ENCODE measurements at regions not wholly inside any gene's neighbourhood (a gene's known extent, or its start where the extent isn't known, plus 50 kb on each side); places are given as distances from the start of the nearest gene placed in this dataset.

DNA sequence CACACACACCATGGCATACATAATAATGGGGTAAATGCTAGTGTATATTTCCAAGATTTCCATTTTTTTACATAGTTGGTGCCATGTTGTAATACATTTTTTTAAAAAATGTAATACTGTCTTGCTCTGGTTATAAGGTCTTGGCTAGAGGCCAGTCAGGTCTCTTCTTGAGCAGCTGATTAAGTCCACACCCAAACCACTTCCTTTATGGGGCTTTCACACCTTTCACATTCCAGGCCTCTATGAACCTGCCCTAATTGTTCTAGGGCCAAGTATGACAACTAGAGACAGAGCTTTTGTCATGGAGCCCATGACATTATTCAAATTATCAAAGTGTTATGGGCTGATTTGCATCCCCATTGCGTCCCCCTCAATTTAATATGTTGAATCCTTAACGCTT is 495.6 kb upstream of the CTNND2 start:
- H3K4me3 ChIP-seq = no peak overlapping the region
- no peak overlapping the region for H3K27ac ChIP-seq
- no peak for ATAC-seq (ENCODE audit: insufficient number of reproducible peaks, low FRiP score, low read depth)
- H3K36me3 ChIP-seq = no peaks in the 10 kb centered on the region
- H3K4me1 ChIP-seq (ENCODE audit: control insufficient read depth in 1 of 2, low read depth in 2 of 2) = no peaks in the 10 kb centered on the region
- H3K9me3 ChIP-seq = no peaks in the 10 kb centered on the region
- H3K27me3 ChIP-seq (replicated peaks; ENCODE audit: insufficient read depth) = no peaks in the 10 kb centered on the region
- TF ChIP-seq, protein P1, sequence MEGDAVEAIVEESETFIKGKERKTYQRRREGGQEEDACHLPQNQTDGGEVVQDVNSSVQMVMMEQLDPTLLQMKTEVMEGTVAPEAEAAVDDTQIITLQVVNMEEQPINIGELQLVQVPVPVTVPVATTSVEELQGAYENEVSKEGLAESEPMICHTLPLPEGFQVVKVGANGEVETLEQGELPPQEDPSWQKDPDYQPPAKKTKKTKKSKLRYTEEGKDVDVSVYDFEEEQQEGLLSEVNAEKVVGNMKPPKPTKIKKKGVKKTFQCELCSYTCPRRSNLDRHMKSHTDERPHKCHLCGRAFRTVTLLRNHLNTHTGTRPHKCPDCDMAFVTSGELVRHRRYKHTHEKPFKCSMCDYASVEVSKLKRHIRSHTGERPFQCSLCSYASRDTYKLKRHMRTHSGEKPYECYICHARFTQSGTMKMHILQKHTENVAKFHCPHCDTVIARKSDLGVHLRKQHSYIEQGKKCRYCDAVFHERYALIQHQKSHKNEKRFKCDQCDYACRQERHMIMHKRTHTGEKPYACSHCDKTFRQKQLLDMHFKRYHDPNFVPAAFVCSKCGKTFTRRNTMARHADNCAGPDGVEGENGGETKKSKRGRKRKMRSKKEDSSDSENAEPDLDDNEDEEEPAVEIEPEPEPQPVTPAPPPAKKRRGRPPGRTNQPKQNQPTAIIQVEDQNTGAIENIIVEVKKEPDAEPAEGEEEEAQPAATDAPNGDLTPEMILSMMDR (IDR thresholded peaks at IDR 0.05) = no peak
- DNase-seq (ENCODE audit: low spot score) = no peak

DNA sequence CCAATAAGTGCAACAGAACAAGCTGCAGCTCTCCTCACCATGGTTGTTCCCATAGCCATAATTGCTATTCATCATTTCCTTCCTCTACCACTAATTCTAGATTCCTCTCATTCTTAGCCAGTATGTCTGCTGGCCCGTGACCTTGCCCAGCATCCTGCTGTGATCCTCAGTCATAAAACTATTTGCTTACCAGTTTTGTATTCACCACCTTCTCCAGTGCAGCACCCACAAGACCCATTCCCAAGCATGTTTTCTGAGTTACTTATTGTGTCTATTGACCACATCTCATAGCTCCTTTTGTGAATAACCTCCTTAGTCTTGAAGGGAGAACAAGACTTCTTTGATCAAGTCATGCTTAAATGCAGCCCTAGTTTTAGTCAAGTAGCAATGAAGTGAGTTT is 488.0 kb upstream of the CTNND2 start:
- Histone ChIP-seq H3K9me3 (no peaks in the 10 kb centered on the region), H3K4me3 (no peak overlapping the region), H3K36me3 (no peaks in the 10 kb centered on the region), H3K4me1 (ENCODE audit: control insufficient read depth in 1 of 2, low read depth in 2 of 2) (no peaks in the 10 kb centered on the region), H3K27me3 (replicated peaks; ENCODE audit: insufficient read depth) (no peaks in the 10 kb centered on the region), H3K27ac (no peak overlapping the region)
- DNase-seq (ENCODE audit: low spot score) = no peak
- ATAC-seq (ENCODE audit: insufficient number of reproducible peaks, low FRiP score, low read depth) = no peak
- TF ChIP-seq, protein P1 (IDR thresholded peaks at IDR 0.05) = no peak

DNA sequence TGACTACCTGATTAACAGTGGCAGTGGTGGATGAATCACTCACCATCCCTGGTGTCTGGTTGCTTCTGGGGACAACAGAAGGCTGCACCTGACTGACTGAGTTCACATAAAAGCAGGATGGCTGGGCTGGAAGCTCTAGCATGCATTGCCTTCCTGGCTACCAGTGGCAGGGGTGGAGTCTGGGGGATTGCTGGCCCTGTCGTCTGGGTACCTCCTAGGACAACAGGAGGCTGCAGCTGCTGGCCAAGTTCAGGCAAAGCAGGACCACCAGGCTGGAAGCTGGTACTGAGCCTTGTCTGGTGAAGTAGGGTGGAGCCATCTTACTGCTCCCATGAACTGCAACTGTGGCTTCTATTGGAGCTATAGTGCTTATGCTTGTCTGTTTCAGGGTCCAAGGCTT is 480.8 kb upstream of the CTNND2 start:
- Histone ChIP-seq H3K4me3 (no peak overlapping the region), H3K4me1 (ENCODE audit: control insufficient read depth in 1 of 2, low read depth in 2 of 2) (no peaks in the 10 kb centered on the region), H3K27ac (no peak overlapping the region), H3K27me3 (replicated peaks; ENCODE audit: insufficient read depth) (no peaks in the 10 kb centered on the region), H3K36me3 (no peaks in the 10 kb centered on the region), H3K9me3 (no peaks in the 10 kb centered on the region)
- TF ChIP-seq, protein P1 (IDR thresholded peaks at IDR 0.05) = no peak
- no peak for ATAC-seq (ENCODE audit: insufficient number of reproducible peaks, low FRiP score, low read depth)
- DNase-seq (ENCODE audit: low spot score) = no peak

GRCh38 chr5:12384005-12384404 is 479.8 kb upstream of the CTNND2 start:
- no peak overlapping the region for H3K27ac ChIP-seq
- TF ChIP-seq, protein P1 (IDR thresholded peaks at IDR 0.05) = no peak
- DNase-seq (ENCODE audit: low spot score) (no peak), ATAC-seq (ENCODE audit: insufficient number of reproducible peaks, low FRiP score, low read depth) (no peak)
- no peaks in the 10 kb centered on the region for H3K27me3 ChIP-seq (replicated peaks; ENCODE audit: insufficient read depth)
- no peaks in the 10 kb centered on the region for H3K36me3 ChIP-seq
- no peak overlapping the region for H3K4me3 ChIP-seq
- H3K9me3 ChIP-seq = no peaks in the 10 kb centered on the region
- no peaks in the 10 kb centered on the region for H3K4me1 ChIP-seq (ENCODE audit: control insufficient read depth in 1 of 2, low read depth in 2 of 2)

DNA sequence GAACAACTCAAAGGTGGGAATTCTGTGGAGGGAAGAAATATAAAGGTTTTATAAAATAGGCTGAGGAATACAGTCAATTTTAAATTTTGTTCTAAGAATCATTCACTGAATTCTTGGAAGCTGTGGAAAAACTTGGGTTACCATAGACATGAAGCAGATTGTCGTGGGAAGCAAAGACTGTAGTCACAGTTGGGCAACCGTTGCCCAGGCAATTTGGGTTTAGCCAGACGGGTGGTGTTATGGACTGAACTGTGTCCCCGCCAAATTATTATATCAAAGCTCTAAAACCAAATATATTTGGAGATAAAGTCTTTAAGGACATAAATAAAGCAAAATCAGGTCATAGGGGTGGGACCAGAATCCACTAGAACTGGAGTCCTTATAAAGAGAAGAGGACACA is 463.7 kb upstream of the CTNND2 start:
- TF ChIP-seq, protein P1 (IDR thresholded peaks at IDR 0.05) = no peak
- no peaks in the 10 kb centered on the region for H3K9me3 ChIP-seq

More for the DNA sequence above, 463.7 kb upstream of the CTNND2 start:
- Histone ChIP-seq H3K36me3 (no peaks in the 10 kb centered on the region), H3K27me3 (replicated peaks; ENCODE audit: insufficient read depth) (no peaks in the 10 kb centered on the region), H3K4me1 (ENCODE audit: control insufficient read depth in 1 of 2, low read depth in 2 of 2) (no peaks in the 10 kb centered on the region), H3K4me3 (no peak overlapping the region), H3K27ac (no peak overlapping the region)
- ATAC-seq (ENCODE audit: insufficient number of reproducible peaks, low FRiP score, low read depth) (no peak), DNase-seq (ENCODE audit: low spot score) (no peak)

Data from thoracic aorta (tissue), 2 donors.